Stimulated activated CD4-positive, alpha-beta T cell treated with anti-CD3 and anti-CD28 coated beads, TNF-alpha, amount 100 ng/mL, for 24 hours (primary cell): ENCODE measurements at regions not wholly inside any gene's neighbourhood (a gene's known extent, or its start where the extent isn't known, plus 50 kb on each side); places are given as distances from the start of the nearest gene placed in this dataset.

Source experiments
- DNase-seq, 3 experiments: peaks; one replicate each; pipeline ENCODE4 v3.0.0-alpha.2; 2020; ENCODE audit warnings: low read depth in 3 of 3

DNA sequence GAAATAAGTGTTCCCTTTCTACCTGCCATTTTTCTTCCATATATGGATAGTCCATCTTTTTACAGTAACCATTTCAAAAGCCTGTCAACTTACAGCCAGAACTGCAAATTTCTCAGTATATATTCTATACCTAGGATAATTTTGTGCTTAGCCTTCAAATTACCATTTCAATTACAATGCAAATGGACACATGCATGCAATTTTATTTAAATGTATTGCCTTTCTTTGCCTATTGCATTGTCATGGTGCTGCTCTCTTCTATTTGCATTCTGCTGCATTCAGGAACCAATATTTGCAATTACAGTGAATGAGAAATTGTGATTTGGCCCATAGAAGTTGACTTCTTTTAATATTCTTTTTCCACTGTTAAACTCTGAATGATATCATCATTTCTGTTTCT, 1753.4 kb upstream of the TENM3 start:
- DNase-seq: no peak

DNA sequence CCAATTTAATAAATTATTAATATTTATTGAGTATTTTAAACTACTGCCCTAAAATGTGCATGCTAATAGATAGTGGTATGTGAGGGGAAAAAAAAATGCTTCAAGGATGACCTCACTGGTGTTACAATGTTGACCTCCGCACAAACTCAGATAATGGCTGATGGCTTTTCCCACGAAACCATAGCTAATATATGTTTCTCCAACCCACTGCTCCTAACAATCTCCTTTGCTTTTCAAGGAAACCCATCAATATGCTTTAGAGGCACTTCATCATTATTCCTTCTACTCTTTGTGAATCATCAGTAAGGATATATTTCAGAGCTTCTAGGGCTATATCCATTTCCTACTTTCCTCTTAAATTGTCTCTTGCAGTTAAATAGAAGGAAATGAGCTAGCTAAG, 1752.0 kb upstream of the TENM3 start:
- no peak for DNase-seq

DNA sequence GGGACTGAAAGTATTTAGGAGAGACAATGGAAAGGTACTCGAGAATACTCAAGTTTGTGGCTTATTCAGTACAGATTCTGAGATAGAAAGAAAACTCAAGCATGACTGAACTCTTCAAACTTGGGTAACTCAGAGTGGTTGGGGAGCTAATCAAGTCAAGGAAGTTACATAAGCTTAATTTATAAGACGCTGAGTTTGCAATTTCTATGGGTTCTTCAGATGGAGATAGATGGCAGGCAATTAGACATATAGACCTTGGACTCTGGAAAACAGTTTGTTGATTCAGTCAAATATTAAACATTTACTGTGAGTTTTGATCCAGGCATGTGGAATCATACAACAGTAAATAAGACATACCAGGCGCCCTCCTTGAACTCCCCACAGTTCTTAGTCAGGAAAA, 1749.9 kb upstream of the TENM3 start:
- DNase-seq: no peak

DNA sequence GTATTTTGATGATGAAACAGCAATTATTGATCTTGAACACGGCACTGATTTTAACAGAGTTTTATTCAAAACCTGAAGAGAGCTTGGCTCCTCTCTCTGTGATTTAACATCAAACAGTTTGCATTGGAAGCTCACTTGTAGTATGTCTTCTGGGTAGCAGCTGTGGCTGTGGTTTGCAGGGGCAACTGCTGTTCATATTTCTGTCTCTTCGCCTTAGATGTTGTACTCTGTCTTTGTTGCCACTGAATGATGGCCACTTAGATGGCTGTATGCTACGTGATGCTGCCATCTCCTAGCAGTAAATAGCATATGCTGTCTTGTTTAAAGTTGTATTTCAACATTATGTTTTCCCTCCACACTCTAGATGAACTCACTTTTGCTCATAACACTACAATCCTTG, 1743.0 kb upstream of the TENM3 start:
- DNase-seq: no peak

DNA sequence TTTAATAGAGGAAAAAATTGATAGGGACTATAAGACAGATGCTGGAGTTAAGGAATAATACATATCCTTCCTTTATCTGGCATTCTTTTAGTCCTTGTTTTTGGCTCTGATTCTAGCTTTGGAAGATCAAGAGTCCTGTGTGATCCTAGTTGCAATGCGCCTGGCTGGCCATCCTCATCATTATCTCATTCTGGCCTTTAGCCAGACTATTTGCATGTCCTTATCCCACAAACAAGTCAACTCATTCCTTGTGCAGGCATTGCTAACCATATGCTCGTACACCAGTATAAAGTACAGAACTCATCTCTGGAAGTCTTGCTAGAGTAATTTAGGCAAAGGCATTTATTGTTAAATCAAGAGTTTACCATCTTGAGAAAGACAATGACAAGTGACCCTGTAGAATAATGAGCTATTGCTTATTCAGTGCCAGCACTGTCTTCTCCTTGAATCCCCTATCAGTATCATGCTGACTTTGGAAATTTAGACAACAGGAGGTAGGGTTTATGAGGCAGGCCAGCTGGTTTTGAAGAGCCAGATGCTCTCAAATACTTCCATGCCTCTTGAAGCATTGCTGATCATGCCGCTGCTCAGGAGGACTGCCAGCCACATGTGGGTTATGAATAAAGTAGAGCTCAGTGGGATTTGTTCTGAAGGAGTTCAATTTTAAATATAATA, 1730.3 kb upstream of the TENM3 start:
- no peak for DNase-seq

DNA sequence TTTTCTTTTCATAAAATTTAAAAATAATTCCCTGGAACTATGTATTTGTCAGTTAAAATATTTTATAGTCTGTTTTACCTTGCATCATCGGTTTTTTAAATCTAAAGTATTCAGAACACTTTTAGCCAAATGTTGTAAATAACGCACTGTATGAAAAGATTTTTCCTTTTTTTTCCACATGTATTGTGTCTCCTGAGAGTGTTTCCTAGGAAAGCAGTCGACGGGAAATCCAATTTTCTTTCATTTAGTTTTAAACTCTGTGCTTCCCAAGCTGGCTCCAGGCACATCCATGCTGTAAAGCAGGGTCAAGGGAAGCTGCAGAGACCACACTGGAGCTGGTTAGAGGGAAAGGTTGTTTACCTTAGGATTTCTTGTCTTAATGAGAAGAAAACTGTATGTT, 1724.3 kb upstream of the TENM3 start:
- DNase-seq: no peak

DNA sequence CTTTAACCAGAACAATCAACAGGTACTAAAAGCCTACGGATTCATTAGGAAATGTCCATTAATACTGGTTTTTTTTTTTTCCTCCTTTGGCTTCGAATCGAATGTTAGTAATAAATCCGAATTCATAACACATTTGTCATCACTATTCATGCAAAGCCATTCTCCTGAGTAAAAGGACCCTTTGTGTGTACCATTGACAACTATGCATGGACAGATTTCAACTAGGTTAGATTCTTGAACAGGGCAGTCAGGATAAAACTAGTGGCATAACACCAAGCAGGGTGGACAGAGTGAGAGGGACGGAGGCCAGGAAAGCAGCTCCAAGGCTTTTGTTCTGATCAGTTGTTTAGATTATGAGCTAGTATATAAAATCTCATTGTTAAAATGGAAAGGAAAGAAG, 1722.0 kb upstream of the TENM3 start:
- DNase-seq: no peak

DNA sequence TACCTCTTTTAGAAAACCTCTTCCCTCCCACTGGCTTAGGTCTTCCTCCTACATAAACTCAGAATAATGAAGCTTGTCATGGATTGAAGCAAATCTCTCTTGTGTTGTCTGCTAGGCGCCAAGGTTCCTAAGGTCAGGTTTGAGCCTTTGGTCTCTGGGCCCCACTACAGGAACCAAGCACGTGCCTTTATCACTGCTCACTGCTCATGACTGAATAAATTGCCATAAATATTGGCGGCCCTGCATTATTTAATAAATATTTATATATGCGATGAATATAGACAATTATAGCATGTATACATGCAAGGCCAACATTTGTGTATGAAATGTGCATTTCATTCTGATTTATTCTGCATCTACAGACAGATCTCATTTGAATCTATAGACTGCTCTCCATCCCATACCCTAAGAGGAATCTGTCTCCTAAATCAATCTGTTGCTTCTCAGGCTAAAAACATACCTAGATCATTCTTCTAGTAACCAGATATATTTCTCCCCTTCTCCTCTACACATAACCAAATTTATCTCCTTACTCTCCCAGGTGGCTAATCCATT, 1717.6 kb upstream of the TENM3 start:
- DNase-seq: no peak

DNA sequence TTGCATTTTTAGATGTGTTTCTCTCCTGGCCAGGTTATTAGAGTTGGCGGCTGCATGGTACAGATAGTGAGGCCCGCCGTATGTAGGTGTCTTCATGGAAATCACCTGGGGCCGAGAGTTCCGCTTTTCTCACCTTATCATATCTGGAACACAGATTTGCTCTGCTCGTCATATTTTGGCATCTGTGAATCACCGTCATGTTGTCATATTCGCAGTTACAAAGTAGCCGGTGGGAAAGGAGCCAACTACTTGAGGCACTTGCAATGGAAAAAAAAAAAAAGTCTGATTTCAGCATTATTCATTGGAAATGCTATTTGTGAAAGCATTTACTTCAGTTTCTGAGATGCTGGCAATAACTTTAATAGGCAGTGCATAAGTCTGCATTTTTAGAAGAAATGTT, 1715.2 kb upstream of the TENM3 start:
- no peak for DNase-seq

DNA sequence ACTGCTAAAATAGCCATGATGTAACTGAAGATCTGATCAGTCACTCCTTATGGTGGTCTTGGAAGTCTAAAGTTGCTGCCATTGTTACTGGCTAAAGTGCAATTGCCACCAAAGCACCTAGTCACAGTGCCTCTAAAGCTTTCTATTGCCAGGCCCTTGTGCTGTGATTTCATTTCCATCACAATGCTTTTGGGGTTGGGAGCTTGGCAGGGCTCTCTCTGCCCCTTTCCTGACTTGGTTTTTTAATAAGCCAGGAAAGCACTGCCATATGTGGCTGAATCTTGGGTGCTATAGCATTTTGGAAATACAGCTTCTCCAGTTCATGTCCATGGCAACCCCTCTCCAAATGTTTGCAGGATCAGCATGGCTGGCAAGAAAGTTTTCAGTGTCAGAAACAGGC, 1712.4 kb upstream of the TENM3 start:
- no peak for DNase-seq

DNA sequence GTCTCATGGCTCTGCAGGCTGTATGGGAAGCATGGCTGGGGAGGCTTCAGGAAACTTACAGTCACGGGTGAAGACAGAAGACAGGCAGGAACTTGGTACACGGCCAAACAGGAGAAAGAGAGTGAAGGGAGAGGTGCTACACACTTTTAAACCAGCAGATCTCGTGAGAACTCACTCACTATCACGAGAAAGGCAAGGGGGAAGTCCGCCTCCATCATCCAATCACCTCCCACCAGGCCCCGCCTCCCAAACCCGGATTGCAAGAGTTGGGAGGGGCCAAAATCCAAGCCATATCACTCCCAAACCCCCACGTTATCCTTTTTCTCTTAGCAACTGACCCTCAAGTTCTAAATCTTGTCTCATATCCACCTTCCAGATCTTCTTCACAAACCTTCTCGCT, 1710.5 kb upstream of the TENM3 start:
- no peak for DNase-seq

DNA sequence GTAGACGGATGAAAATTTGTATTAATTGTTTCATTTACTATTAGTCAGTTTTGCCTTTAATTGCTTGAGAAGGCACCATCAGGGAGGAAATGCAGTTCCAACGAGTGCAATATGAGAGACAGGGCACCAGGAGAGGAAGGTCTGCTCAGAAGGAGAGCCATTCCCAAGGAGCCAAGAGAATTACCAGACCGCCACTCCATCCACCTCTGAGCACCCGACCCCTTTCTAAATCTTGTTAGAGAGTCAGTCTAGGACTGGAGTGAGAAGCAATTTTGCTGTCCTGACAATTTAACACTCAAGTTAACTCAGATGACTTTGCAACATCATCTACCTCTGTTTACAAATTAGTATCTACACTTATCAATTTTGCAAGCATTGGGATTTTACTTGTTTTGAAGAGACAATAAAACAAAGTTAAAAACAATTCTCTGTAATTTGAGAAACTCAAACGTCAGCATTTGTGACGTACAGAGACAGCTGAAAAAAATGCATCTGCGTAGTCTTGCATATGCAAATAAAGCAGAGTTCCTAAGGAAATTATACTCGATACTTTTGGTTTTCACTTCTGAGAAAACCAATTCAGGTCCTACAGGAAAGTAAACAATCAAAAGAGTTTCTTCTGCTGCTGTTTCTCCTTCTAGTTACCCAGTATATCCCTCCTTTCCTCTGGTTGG, 1704.7 kb upstream of the TENM3 start:
- no peak for DNase-seq

DNA sequence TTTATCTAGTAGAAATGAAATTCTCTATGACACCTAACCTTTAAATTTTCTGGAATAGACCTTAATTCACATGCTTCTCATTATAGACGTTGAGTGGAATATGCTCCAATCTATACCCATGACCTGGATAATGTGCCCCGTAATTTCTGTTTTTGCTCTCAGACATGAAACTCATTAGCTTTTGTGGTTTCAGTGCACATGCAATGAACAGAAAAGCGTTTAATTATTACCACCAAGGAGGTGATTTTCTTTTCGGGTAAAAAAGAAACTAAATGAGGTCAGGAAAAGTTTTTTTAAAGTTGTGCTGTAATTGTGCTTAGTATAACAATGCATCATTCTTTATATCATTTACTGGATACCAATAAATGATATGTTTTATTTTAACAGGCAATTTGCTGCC, 1703.9 kb upstream of the TENM3 start:
- DNase-seq: no peak

DNA sequence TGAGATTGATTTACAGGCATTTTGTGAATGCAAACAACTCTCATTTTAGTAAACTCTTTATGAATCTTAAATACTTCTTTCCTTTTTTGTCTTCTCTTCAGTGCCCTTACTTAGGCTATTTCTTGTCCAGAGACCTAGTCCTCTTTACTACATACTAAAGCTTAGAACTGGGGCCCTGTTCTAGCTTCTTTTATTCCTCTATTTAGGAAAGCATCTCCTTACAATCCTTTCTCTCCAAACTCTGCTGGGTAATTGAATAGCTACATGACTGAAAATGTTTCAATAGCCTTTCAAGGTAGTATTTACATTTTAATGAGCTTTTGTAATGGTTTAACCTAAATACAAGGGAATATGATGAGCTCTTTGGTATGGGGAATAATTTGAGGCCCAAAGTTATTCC, 1701.5 kb upstream of the TENM3 start:
- DNase-seq: no peak

DNA sequence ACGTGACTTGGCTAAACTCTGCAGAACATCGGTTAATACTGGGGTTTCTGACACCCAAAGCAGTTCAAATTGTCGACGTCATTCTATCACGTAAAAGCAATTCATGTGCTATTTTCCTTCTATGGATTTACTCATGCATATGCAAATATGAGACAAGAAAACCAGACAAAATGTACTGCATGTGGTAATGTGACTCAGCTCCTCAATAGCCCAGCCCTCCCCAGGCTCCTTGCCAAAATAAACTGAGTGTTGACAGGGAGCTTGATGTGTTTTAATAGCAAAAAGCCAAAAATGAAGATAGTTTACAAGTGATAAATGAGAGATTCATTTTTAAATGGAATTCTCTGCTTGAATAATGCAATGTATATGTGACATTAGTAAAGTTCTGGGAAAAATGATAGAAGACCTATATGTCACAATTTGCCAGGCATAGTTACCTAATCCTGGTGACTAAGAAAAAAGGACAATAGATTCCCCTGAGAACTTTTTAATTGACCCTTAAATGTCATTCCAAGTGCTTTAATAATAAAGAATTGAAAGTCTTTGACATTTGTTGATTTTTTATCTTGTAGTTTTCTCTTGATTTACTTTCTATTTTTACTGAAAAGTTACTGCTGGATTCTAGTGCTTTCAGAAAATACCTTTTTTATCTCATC, 1700.6 kb upstream of the TENM3 start:
- no peak for DNase-seq

DNA sequence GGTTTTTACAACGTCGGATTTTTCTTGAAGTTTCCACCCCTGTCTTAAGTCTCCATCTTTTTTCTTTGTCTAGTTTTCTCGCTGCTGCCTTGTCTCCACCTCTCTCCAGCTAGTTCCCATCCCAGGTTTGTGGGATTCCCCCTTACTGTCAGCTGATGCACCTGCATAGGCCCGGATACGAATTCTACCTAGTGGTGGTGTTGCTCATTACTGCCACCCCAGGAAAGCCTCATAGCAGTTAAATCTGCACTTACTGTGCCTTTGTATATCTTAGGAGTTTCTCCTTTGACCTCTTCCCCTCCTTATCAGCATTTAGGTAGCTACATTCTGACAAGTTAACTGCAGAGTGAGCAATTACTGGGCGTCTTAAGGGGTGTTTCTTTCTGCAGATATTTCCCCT, 1693.1 kb upstream of the TENM3 start:
- no peak for DNase-seq

DNA sequence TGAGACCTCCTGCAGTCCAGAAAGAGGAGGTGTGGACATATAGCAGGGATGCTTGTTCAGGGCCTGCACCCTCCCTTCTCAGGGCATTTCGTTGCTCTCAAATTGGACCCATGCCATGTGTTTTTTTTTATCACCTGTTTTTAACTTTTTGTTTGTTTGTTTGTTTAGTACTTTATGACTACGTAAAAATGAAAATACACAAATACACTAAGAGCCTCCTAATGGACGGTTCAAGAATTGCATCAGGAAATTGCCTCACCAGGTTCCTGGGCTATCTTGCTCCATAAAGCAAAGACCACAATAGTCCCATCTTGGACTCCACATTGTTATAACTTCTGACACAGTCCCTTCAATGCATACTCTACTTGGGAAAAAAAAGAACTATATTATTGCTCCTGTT, 1685.9 kb upstream of the TENM3 start:
- no peak for DNase-seq

DNA sequence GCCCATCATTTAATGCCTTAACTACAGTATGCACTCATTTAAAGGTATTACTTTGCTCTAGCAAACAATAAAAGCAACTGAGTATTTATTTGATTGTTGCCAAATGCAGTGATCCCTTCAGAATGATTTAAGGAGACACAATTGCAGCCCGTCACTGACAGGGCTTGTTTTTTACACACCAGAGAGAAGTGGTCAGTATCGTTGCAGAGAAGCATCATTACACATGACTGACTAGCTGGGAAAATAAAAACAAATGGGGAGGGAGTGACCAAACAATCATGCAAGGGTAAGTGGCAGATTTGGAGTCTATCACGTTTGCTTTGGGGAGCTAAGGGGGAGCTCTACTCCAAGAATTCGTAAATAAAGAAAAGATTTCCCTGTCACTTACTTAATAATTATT, 1685.3 kb upstream of the TENM3 start:
- no peak for DNase-seq

DNA sequence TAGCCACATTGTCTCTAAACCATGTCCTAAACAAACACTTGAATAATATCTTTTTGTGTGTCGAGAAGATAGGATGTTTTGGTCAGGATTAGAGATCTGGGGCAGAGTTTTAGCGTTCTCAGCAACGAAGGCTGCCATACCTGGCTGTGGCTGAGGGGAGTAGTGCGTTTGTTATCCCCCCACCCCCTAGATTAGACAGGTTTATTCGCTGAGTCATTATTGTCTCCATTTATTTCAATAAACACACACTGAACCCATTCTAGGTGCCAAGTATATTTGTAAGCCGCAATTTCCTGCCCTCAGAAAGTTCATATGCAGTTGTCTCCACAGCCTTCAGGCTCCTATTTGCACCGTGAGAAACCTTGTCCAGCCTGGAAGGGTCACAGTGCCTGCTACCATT, 1684.8 kb upstream of the TENM3 start:
- DNase-seq: no peak

DNA sequence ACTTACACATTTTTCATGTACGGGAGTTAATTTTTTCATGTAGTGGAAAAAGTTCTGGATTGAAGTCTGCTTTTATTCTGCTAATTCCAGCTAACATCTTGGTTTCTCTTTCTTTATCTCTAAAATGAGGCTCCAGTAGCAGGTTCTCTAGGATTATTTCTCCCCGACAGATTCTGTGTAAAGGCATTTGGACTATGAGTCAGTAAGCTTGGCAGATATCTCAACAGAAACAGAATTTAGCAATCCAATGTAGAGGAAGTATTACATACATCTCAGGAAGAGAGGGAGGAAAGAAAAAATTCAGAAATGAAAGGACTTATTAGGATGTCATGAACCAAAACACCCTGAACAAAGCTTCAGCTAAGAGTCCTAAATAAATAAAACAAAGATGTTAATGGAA, 1682.3 kb upstream of the TENM3 start:
- DNase-seq: no peak

DNA sequence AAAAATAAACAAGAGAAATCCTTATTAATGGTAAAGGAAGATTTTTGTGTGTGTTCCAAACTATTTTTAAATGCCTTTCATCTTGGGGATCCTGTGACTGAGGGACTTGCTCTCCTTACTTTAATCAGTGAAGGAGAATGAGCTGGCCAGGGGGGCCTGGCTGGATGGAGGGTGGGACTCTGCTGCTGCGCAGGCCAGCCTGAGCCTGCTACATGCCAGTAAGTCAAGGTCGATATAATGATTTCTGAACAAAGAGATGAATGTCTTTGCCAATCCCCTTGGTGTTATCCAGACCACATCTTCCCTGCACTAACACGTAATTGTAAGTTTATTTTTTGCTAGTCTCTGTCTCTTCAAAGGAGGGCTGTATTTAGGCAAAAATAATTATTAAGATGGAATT, 1679.2 kb upstream of the TENM3 start:
- DNase-seq: no peak

DNA sequence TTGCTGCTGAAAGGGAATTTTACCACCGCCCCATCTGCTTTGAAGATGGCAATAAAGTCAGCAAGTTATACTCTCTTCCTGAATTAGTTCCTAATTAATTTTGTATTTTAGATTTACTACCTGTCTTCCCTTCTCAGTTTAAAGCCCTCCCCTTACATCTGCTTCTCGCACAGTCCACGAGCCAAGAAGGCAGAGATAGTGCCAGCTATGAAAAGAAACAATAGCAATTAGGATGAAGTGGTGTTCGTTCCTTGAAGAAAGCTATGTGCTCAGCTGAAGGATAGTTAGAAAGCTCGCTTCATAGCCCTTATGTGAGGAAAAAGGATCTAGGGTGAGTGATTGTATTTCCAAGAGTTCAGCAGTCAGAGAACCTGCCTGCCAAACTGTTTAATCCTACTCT, 1678.8 kb upstream of the TENM3 start:
- no peak for DNase-seq

DNA sequence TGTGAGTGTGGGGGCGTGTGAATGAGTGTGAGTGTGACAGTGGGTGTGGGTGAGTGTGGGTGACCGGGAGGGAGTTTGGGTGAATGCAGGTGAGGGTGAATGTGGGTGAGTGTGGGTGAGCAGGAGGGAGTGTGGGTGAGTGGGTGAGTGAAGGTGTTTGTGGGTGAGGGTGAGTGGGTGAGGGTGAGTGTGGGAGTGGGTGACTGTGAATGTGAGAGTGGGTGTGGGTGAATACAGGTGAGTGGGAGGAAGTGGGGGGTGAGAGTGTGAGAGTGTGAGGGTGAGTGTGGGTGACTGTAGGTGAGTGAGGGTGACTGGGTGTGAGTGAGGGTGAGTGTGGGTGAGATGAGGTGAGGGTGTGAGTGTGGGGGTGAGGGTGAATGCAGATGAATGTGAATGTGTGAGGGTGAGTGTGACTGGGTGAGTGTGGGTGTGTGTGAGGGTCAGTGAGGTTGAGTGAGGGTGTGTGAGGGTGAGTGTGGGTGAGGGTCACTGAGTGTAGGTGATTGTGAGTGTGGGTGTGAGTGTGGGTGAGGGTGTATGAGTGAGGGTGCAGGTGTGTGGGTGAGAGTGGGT, 1677.3 kb upstream of the TENM3 start:
- no peak for DNase-seq
